ENCODE measurements at regions not wholly inside any gene's neighbourhood (a gene's known extent, or its start where the extent isn't known, plus 50 kb on each side); places are given as distances from the start of the nearest gene placed in this dataset.

- Histone ChIP-seq H3K36me3 (replicated peaks; ENCODE audit: insufficient read depth, low read depth) (no peaks in the 10 kb centered on the region), H3K27me3 (no peaks in the 10 kb centered on the region), H3K9me3 (ENCODE audit: low read depth) (no peaks in the 10 kb centered on the region), H3K4me1 (ENCODE audit: insufficient read depth) (no peaks in the 10 kb centered on the region), H3K4me3 (no peak overlapping the region), H3K9me2 (replicated peaks; ENCODE audit: insufficient read depth) (no peaks in the 10 kb centered on the region), H3K4me2 (peak overlapping the region; percentile 69), H3K79me2 (no peaks in the 10 kb centered on the region), H4K20me1 (ENCODE audit: insufficient read depth, poor library complexity, severe bottlenecking) (no peaks in the 10 kb centered on the region), H2AFZ (no peak overlapping the region), H3K27ac (no peak overlapping the region)
- WGBS (ENCODE audit: low lambda C conversion rate, missing lambda C conversion rate) = 55% methylated on average over 27 of the region's 27 CpGs
- TF ChIP-seq EZH2 (IDR thresholded peaks at IDR 0.05; ENCODE audit: borderline replicate concordance) = no peak
- peak; percentile 82 for DNase-seq (ENCODE audit: low spot score)
These were observed 184.8 kb upstream of the ZFHX3 start for GRCh38 chr16:73232555-73233328.

- no peaks in the 10 kb centered on the region for H3K27me3 ChIP-seq
- no peaks in the 10 kb centered on the region for H3K79me2 ChIP-seq
- H3K36me3 ChIP-seq (replicated peaks; ENCODE audit: insufficient read depth, low read depth) = no peaks in the 10 kb centered on the region
- H3K9me2 ChIP-seq (replicated peaks; ENCODE audit: insufficient read depth) = no peaks in the 10 kb centered on the region
- no peak overlapping the region for H3K27ac ChIP-seq
- TF ChIP-seq EZH2 (IDR thresholded peaks at IDR 0.05; ENCODE audit: borderline replicate concordance) (no peak), EZH2phosphoT487 (IDR thresholded peaks at IDR 0.05; ENCODE audit: low read depth, severe bottlenecking, unreplicated experiment) (no peak), CTCF (IDR thresholded peaks at IDR 0.05; ENCODE audit: poor library complexity) (no peak)
- no peak overlapping the region for H2AFZ ChIP-seq
- no peaks in the 10 kb centered on the region for H3K4me1 ChIP-seq (ENCODE audit: insufficient read depth)
- 92% methylated on average over 26 of the region's 26 CpGs for WGBS (ENCODE audit: low lambda C conversion rate, missing lambda C conversion rate)
- no peak for DNase-seq (ENCODE audit: low spot score)
- H3K4me2 ChIP-seq = peak overlapping the region; percentile 69
- H3K9me3 ChIP-seq (ENCODE audit: low read depth) = no peaks in the 10 kb centered on the region
- H3K4me3 ChIP-seq = no peak overlapping the region
- H4K20me1 ChIP-seq (ENCODE audit: insufficient read depth, poor library complexity, severe bottlenecking) = no peaks in the 10 kb centered on the region
These were observed 184.1 kb upstream of the ZFHX3 start for GRCh38 chr16:73231944-73232554.

- H3K27me3 ChIP-seq = no peaks in the 10 kb centered on the region
- no peaks in the 10 kb centered on the region for H3K9me2 ChIP-seq (replicated peaks; ENCODE audit: insufficient read depth)
- no peak for DNase-seq (ENCODE audit: low spot score)
- H3K9me3 ChIP-seq (ENCODE audit: low read depth) = no peaks in the 10 kb centered on the region
- TF ChIP-seq CTCF (IDR thresholded peaks at IDR 0.05; ENCODE audit: poor library complexity) = no peak
- no peak for TF ChIP-seq EZH2 (IDR thresholded peaks at IDR 0.05; ENCODE audit: borderline replicate concordance)
- TF ChIP-seq EZH2phosphoT487 (IDR thresholded peaks at IDR 0.05; ENCODE audit: low read depth, severe bottlenecking, unreplicated experiment) = no peak
- WGBS (ENCODE audit: low lambda C conversion rate, missing lambda C conversion rate) = 76% methylated on average over 11 of the region's 11 CpGs
- no peaks in the 10 kb centered on the region for H4K20me1 ChIP-seq (ENCODE audit: insufficient read depth, poor library complexity, severe bottlenecking)
- H2AFZ ChIP-seq = no peak overlapping the region
- H3K4me2 ChIP-seq = no peak overlapping the region
- no peaks in the 10 kb centered on the region for H3K36me3 ChIP-seq (replicated peaks; ENCODE audit: insufficient read depth, low read depth)
- no peaks in the 10 kb centered on the region for H3K79me2 ChIP-seq
- no peaks in the 10 kb centered on the region for H3K4me1 ChIP-seq (ENCODE audit: insufficient read depth)
- H3K4me3 ChIP-seq = no peak overlapping the region
- no peak overlapping the region for H3K27ac ChIP-seq
These were observed 183.5 kb upstream of the ZFHX3 start for GRCh38 chr16:73231379-73231778.

GRCh38 chr16:73230651-73231050, 182.7 kb upstream of the ZFHX3 start:
- Histone ChIP-seq H3K36me3 (replicated peaks; ENCODE audit: insufficient read depth, low read depth) (no peaks in the 10 kb centered on the region), H3K4me1 (ENCODE audit: insufficient read depth) (no peaks in the 10 kb centered on the region), H3K4me3 (no peak overlapping the region), H3K9me3 (ENCODE audit: low read depth) (no peaks in the 10 kb centered on the region), H3K4me2 (no peak overlapping the region), H2AFZ (no peak overlapping the region), H3K9me2 (replicated peaks; ENCODE audit: insufficient read depth) (no peaks in the 10 kb centered on the region), H3K27me3 (no peaks in the 10 kb centered on the region), H3K79me2 (no peaks in the 10 kb centered on the region), H4K20me1 (ENCODE audit: insufficient read depth, poor library complexity, severe bottlenecking) (no peaks in the 10 kb centered on the region), H3K27ac (no peak overlapping the region)
- no peak for DNase-seq (ENCODE audit: low spot score)
- no peak for TF ChIP-seq EZH2phosphoT487 (IDR thresholded peaks at IDR 0.05; ENCODE audit: low read depth, severe bottlenecking, unreplicated experiment)
- no peak for TF ChIP-seq CTCF (IDR thresholded peaks at IDR 0.05; ENCODE audit: poor library complexity)
- no peak for TF ChIP-seq EZH2 (IDR thresholded peaks at IDR 0.05; ENCODE audit: borderline replicate concordance)
- WGBS (ENCODE audit: low lambda C conversion rate, missing lambda C conversion rate) = 68% methylated on average over 7 of the region's 7 CpGs
